ENCODE measurements at regions not wholly inside any gene's neighbourhood (a gene's known extent, or its start where the extent isn't known, plus 50 kb on each side); places are given as distances from the start of the nearest gene placed in this dataset.
"Not testable (repeated sequence)": the region's sequence is repeated elsewhere in the genome, so short reads cannot be mapped to it uniquely, and the experiment has no call there.

- no peak for DNase-seq
These were observed 269.4 kb downstream of the CRLF2 start for GRCh38 chrX:943035-943434.

DNA sequence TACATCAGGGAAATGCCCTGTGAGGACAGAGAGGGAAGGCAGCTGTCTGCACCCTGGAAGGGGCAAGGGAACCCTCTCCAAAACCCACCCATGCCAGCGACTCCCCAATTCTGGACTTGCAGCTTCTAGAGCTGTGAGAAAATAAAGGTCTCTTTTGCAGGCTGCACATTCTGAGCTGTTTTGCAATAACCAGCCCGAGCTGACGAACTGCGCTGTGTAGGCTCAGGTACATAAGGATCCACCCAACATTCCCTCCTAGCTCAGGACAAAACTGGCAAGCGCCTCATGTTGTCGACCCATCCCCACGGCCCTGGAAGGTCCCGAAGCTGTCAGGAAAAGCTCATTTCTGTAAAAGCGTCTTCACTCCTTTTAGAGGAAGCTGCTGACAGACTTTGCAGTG, 271.8 kb downstream of the CRLF2 start:
- no peak for DNase-seq

DNA sequence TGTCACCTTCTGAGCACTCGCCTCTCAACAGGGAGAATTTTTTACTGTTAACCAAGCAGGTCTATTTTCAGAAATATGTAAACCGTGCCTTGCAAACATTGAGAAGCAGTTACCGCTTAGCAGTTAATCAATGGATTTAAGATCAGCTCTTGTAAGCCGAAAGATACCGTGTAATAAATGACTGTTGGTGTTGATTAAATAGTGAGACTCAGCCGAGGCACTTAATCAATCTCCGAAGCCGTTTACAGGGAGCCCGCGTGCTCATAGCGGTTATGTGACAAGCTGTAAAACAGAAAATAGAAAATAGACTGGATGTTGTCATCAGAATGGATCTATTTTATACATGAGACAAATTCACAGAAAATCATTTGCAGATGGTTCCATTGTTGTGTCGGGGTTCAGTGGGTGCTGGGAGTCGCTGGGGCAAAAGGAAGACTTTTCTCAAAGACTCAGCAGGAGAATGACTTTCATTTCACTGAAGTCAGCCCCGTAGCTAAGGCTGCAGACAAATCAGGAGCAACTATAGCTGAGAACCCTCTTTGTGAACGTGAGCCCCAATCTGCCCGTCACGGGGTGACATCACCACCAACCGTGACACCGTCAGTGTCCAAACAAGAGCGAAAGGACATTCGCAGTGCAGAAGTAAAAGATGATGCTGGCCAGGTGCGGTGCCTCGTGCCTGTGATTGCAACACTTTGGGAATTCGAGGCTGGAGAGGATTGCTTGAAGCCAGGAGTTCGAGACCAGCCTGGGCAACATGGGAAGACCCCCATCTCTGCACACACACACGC, 275.3 kb downstream of the CRLF2 start:
- no peak for DNase-seq

- DNase-seq = no peak
These were observed 278.8 kb downstream of the CRLF2 start for GRCh38 chrX:933611-934010.

- no peak for DNase-seq
These were observed 283.8 kb downstream of the CRLF2 start for GRCh38 chrX:928606-929005.

DNA sequence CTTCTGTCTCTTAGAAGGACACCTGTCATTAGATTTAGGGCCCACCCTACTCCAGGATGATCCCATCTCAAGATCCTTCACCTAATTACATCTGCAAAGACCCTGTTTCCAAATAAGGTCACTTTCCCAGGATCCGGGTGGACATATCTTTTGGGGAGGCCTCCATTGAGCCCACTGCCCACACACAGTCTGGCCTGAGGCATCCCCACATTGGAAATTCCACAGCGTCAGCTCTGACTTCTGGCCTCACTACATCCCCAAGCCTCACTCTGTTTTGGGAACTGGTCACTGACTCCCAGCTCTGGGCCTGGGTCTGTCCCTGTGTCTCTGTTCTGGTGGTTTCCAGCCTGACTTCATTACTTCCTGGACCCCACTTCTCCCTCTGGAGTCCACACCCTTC, 285.5 kb downstream of the CRLF2 start:
- no peak for DNase-seq

DNA sequence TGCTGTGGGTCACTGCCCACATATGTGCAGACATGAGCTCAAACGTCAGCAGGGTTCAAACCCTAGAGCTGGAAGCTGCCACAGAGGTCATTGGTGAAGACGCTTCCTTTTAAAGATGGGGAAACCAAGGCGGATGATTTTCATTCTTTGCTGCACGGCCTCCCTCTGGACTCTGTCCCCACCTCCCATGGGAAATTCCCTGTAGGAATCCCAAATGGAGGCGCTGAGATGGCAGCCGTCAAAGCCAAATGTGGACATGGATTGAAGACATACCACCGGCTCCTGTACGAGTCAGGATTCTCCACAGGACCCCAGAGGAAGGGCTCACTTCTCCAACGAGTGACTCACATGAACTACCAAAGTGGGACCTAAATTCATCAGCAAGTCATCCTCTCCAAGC, 286.4 kb downstream of the CRLF2 start:
- no peak for DNase-seq

DNA sequence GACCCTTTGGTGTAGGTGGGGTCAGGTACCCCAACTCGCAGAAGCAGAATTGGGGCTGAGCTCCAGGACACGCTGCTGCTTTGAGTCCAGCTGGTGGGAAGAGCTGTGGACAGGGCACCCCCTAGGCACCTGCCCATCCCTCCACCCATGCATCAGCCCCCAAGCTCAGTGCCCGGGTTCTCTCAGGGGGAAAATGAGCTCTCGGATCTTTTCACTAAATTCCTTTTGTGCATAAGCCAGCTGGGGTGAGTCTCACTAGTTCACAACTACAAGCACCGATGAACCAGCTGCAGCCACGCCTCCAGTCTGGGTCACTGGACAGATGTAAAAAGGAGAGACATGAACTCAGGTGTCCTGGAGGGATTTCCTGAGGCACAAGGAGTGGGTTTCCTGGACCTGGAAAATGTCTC, 286.8 kb downstream of the CRLF2 start:
- DNase-seq = no peak

- DNase-seq = no peak
These were observed 287.4 kb downstream of the CRLF2 start for GRCh38 chrX:925094-925493.

DNA sequence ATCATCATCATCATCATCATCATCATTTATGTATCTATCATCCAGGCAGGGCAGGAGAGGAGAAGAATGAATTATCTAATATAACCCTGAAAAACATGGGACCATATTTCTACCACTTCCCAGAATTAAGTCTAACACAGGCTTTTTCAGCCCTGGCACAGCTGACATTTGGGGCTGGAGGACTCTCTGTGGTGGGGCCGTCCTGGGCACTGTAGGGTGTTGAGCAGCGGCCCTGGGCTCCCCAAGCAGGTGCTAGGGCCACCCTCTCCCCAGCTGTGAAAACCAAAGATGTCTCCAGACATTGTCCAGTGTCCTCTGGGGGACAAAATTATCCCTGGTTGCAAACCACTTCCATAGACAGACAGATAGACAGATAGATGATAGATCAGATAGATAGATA, 288.4 kb downstream of the CRLF2 start:
- no peak for DNase-seq

DNA sequence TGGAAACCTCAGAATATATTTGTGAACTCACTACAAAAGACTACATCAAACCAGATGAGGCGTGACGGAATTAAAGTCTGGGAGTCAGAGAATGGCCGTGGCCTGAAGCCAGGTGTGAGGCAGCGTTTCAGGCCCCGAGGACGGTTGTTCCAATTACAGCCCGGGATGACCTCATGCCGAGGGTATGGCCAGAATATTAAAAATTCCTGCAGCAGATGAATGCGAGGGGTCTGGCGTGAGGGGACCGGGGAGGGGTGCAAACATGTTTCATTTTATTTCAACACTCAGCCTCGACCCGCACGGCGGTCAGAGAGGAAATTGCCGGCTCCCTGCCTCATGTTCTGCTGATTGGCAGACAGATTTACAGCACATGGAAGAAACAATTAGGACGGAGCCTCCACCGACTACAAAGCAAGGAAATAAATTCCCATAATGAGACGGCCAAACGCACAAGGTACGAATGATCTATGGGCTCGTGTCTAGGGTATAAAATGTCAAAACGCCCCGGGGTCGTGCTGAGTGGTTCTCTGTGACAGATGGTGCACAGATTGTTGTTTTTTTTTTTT, 289.7 kb downstream of the SHOX start:
- no peak for DNase-seq

DNA sequence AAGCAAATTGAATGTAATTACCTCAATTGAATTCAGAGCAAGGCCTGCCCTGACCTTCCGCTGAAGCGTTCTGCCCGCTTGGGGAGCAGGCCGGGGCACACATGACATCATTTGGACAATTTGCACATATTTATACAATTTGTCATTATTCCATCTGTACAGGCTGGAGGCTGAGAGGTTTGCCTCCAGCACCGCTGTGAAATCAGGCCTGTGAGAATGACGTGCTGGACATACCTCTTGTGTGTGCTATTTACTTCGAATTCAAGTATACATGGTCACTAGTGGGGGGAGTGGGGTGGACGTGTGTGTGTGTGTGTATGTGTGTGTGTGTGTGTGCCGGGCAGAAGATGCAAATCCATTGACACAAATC, 285.6 kb downstream of the SHOX start:
- no peak for DNase-seq

DNA sequence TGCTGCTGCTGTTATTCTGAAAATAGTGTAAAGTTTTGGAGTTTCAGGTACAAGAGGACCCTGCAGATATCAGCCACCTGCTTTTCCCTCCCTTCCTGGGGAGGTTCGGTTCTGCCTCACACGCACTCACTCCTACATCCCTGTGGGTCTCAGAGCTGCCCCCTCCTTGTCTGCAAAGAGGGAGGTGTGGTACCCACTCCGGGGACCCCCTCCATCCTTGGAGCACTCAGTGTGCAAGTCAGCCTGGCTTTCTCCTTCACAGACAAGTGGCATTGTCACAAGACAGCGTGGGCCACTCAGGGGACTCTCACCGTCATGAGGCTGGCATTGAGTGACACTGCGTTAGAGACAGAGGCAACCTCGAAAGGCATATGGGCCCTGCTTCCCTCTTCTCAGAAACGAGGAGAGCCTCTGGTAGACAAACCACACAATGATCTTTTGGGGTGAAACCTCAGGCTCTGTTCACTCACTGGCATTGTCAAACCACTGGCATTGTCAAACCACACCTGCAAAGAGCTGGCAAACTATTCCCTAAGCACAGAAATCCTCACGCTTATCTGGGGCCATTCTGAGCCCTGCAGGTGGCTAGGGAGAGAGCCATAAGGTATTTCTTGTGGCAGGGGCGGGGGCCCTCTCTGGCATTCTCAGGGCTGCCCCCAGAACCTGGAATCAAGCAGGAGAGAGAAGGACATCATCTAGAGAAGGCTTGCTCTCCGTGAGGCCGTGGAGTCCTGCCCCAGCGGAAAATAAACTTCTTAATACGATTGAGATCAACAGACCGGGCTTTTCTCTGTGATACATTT, 285.0 kb downstream of the SHOX start:
- no peak for DNase-seq

- DNase-seq = no peak
These were observed 283.6 kb downstream of the SHOX start for GRCh38 chrX:914206-914605.

DNA sequence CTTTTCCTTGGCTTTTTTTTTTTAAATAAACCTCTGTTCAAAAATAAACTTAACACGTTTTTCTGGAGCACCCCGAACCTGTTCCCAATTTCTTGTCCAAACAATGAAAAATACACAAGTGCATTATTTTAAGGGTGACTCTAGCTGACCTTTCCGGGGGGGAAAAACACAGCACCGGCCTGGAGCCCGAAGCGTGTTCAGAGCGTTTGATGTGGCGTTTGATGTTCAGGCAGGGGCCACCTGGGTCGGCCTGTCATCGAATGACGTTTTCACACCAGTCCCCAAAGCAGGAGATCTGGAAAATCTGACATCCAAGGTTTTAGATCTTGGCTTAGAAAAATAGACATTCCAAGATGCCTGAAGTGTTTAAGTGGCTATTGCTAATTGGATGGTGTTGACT, 282.1 kb downstream of the SHOX start:
- no peak for DNase-seq

GRCh38 chrX:909068-909467, 278.5 kb downstream of the SHOX start:
- DNase-seq = not testable (repeated sequence)

- DNase-seq = no peak
These were observed 276.0 kb downstream of the SHOX start for GRCh38 chrX:906586-906985.

DNA sequence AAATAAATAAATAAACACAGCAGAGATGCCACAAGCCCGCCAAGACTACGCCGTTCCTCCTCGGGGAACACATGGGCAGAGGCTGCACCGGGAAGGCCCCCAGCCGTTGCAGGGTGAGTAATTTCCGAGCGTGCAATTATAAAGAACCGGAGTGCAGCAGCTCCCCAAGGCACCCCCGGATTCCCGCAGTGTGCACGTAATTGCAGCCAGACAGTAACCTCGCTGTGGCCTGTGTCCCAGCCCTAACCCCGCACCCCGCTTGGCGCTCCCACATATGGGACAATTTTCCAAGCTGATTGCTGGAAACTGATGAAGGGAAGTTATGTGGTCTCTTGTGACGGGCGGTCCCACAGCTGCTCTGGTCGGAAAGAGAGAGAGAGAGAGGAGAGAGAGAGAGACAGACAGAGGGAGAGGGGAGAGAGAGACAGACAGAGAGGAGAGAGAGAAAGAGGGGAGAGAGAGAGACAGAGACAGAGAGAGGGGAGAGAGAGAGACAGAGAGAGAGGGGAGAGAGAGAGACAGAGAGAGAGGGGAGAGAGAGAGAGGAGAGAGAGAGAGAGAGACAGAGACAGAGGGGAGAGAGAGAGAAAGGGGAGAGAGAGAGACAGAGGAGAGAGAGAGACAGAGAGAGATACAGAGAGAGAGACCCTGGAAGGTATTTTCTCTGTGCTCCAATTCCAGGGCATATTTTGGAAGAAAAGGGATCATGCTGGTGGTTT, 275.4 kb downstream of the SHOX start:
- DNase-seq = no peak

GRCh38 chrX:903116-903515, 272.5 kb downstream of the SHOX start:
- no peak for DNase-seq

- no peak for DNase-seq
These were observed 265.7 kb downstream of the SHOX start for GRCh38 chrX:896256-896655.

DNA sequence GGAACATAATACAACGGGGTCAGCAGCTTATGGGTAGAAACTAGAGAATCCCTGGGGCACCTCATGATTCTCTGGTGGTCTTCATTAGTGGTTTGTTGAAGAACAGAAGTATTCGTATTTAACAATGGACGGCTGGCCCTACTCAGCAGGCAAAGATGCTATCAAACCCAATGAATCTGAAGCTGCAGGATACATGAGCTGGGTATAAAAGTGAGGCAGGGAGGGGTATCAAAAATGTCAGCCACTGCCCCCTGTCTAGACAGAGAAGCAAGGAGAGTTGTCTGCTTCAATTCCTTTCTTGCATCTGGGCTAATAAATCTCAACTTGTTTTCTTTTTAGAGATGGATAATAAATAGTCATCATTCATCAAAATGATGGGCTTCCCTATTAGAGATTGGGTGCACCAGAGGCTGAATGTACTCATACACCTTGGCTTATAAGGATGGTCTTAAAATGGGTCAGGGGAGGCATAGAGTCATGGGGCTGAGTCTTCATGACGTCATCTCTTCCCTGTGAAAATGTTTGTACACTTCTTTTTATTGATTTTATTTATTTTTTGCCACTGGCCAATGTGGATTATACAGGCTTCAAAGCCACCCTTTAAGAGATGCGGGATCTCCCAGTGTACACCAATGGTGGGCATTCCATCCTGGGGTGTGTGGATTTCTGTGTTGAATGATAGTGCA, 259.5 kb downstream of the SHOX start:
- no peak for DNase-seq

DNA sequence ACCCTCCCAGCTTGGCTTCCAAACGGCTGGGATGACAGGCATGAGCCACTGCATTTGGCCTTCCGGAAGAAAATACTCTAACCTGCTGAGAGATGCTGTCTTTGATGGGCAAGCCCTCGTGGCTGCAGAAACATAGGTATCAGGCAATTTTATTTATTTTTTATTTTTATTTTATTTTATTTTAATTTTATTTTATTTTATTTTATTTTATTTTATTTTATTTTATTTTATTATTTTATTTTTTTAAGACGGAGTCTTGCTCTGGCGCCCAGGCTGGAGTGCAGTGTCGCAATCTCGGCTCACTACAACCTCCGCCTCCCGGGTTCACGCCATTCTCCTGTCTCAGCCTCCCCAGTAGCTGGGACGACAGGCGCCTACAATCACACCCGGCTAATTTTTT, 257.1 kb downstream of the SHOX start:
- DNase-seq = not testable (repeated sequence)

GRCh38 chrX:883588-883987, 253.0 kb downstream of the SHOX start:
- no peak for DNase-seq
